ENCODE measurements at regions not wholly inside any gene's neighbourhood (a gene's known extent, or its start where the extent isn't known, plus 50 kb on each side); places are given as distances from the start of the nearest gene placed in this dataset.

DNA sequence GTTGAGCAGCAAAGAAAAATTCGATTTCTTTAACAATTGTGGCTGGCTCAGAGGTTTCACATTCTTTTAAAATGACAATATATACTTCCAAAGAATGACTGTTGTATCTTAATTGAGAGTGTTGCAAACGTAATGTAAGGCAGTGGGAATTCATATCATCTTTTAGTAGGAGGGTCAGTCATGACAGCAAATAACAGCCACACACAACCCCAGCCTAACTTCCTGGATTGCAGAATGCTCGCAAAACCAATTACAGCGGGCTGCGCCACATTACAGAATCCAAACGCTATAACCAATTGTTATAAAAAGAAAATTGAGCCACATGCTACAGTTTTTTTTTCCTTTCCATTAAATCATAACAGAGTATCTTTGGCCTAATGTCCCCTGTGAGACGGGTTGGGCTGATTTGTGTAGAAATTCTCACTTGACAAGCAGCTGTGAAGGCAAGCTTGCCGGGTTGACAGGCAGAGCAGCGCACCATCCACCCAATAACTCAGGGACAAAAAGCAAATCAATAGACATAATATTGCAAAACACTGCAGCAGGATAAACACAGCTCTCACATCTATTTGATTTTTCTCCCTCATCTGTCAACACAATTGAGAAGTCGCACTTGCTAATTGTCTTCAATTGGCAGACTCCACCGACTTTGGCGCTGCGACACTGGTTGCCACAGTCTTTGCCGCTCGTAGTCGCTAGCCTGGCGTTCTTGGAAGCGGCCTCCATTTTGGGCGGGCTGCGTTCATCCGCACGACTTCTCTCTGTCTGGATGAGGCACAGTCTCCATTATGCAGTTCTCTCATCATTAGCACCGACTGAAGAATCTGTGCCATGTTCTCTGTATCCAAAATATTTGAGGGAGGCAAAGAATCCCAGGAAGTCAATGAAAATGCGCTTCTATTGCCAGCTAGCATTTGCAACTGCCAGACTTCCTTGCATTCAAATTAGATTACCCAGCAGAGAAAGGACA, 95.0 kb upstream of the CCDC68 start:
- no peaks in the 10 kb centered on the region for H3K9me3 ChIP-seq
- no peaks in the 10 kb centered on the region for H3K4me1 ChIP-seq (ENCODE audit: insufficient read depth)
- intact Hi-C loops (cut with DNase I): no loop called here
- TF ChIP-seq POLR2A (IDR thresholded peaks at IDR 0.05) (no peak), CTCF (IDR thresholded peaks at IDR 0.05) (no peak), EP300 (IDR thresholded peaks at IDR 0.05) (no peak)
- no peak overlapping the region for H3K4me3 ChIP-seq
- WGBS, 3 donors: 92 to 93% (median 92%) methylated on average over 24 of the region's 24 CpGs
- DNase-seq: no peak
- H3K27ac ChIP-seq: no peak overlapping the region
- H3K27me3 ChIP-seq: no peaks in the 10 kb centered on the region
- no peaks in the 10 kb centered on the region for H3K36me3 ChIP-seq

DNA sequence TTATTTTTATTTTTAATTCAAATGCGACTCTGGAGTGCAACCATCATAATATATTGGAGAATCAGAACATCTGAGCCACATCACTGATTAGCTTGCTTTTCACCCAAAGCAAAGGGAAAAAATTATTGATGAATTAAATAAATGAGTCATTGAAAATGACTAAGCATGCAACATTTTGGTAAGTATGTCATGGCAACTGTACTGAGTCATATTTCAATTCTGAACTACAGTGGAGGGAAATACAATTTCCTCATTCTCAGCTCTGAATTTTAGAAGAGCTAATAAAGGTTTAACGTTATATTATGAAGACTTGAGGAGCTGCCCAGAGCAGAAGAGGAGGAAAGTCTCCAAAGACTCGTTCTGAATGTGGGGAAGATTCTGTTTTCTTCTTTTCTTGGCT, 89.6 kb upstream of the CCDC68 start:
- 74 to 83% (median 75%) methylated on average over 3 of the region's 3 CpGs for WGBS, 3 donors
- intact Hi-C loops (cut with DNase I): no loop called here

GRCh38 chr18:55047546-55047945, 88.3 kb upstream of the CCDC68 start:
- Histone ChIP-seq H3K4me1 (ENCODE audit: insufficient read depth) (no peaks in the 10 kb centered on the region), H3K27ac (no peak overlapping the region), H3K9me3 (no peaks in the 10 kb centered on the region), H3K4me3 (no peak overlapping the region), H3K27me3 (no peaks in the 10 kb centered on the region), H3K36me3 (no peaks in the 10 kb centered on the region)
- TF ChIP-seq POLR2A (IDR thresholded peaks at IDR 0.05): no peak
- no peak for TF ChIP-seq CTCF (IDR thresholded peaks at IDR 0.05)
- no peak for TF ChIP-seq EP300 (IDR thresholded peaks at IDR 0.05)
- WGBS, 3 donors: 94 to 98% (median 97%) methylated on average over 2 of the region's 2 CpGs
- intact Hi-C loops (cut with DNase I): no loop called here
- DNase-seq: no peak

More for the DNA sequence above, 89.6 kb upstream of the CCDC68 start:
- Histone ChIP-seq H3K4me1 (ENCODE audit: insufficient read depth) (no peaks in the 10 kb centered on the region), H3K27me3 (no peaks in the 10 kb centered on the region), H3K27ac (no peak overlapping the region), H3K36me3 (no peaks in the 10 kb centered on the region), H3K9me3 (no peaks in the 10 kb centered on the region), H3K4me3 (no peak overlapping the region)
- DNase-seq: no peak
- TF ChIP-seq POLR2A (IDR thresholded peaks at IDR 0.05) (no peak), EP300 (IDR thresholded peaks at IDR 0.05) (no peak), CTCF (IDR thresholded peaks at IDR 0.05) (no peak)

GRCh38 chr18:55041366-55041765, 82.1 kb upstream of the CCDC68 start:
- DNase-seq: no peak
- intact Hi-C loops (cut with DNase I): no loop called here
- Histone ChIP-seq H3K36me3 (no peaks in the 10 kb centered on the region), H3K9me3 (no peaks in the 10 kb centered on the region), H3K4me1 (ENCODE audit: insufficient read depth) (no peaks in the 10 kb centered on the region), H3K27ac (no peak overlapping the region), H3K27me3 (no peaks in the 10 kb centered on the region), H3K4me3 (no peak overlapping the region)
- WGBS, 3 donors: 83 to 94% (median 92%) methylated on average over 1 of the region's 1 CpG
- TF ChIP-seq EP300 (IDR thresholded peaks at IDR 0.05): no peak

DNA sequence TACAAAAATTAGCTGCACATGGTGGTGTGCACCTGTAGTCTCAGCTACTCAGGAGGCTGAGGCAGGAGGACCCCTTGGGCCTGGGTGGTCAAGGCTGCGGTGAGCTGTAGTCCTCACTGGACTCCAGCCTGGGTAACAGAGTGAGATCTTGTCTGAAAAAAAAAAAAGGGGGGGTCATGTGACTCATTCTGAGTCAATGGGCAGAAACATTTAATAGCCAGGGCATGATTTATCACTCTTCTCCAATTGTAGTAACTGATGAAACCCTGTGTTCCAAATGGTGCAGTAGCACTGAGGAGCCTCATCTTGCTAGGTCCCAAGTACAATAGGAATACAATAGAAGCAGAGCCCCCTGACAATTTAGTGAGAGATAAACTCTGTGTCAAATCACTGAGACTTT, 78.9 kb upstream of the CCDC68 start:
- intact Hi-C loops (cut with DNase I): no loop called here
- WGBS, 3 donors: 100% methylated on average over 1 of the region's 1 CpG
- no peaks in the 10 kb centered on the region for H3K36me3 ChIP-seq
- H3K4me1 ChIP-seq (ENCODE audit: insufficient read depth): no peaks in the 10 kb centered on the region
- no peaks in the 10 kb centered on the region for H3K27me3 ChIP-seq
- no peak overlapping the region for H3K27ac ChIP-seq
- DNase-seq: no peak
- H3K4me3 ChIP-seq: no peak overlapping the region
- TF ChIP-seq EP300 (IDR thresholded peaks at IDR 0.05): no peak
- H3K9me3 ChIP-seq: no peaks in the 10 kb centered on the region

Measured in ovary (tissue), 7 donors.